Bone marrow (tissue), 2 donors: ENCODE measurements at regions not wholly inside any gene's neighbourhood (a gene's known extent, or its start where the extent isn't known, plus 50 kb on each side); places are given as distances from the start of the nearest gene placed in this dataset.

Experiments
- DNase-seq, 2 donors: peaks; one replicate each; lab custom pipeline; 2025; lab: John Stamatoyannopoulos, UW

GRCh38 chr9:126017758-126018157 is 270.6 kb downstream of the PBX3 start:
- no peak for DNase-seq

DNA sequence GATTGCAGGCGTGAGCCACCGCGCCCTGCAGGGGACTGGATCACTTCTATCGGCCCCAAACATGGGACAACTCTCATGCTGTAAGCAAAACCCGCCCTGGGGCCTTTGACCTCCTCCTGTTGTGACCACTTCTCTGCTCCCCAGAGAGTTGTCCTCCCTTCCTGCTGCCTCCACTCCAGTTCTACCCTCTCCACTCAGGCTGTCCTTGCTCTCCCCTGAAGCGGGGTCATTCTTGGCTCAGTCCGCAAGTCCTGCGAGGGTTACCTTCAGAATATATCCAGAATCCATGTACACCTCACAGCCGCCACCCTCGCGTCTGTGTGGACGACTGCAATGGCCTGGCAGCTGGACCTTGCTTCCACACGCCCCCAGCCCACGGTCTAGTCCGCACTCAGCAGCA is 273.7 kb downstream of the PBX3 start:
- DNase-seq = no peak

DNA sequence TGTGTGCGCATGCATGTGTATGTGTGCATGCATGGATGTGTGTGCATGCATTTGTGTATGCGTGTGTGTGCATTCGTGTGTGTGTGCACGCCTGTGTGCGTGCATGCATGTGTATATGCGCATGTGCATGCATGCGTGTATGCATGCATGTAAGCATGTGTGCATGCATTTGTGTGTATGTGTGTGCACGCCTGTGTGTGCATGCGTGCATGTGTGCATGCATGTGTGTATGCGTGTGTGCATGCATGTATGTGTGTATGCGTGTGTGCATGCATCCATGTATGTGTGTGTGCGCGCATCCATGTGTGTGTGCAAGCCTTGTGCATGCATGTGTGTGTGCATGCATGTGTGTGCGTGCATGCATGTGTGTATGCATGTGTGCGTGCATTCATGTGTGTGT is 276.8 kb downstream of the PBX3 start:
- no peak for DNase-seq

GRCh38 chr9:126024581-126025230 is 277.5 kb downstream of the PBX3 start:
- DNase-seq = no peak

- DNase-seq = no peak
Observed at GRCh38 chr9:126025991-126026390, 278.8 kb downstream of the PBX3 start.

GRCh38 chr9:126027566-126027965 is 280.4 kb downstream of the PBX3 start:
- DNase-seq = no peak

DNA sequence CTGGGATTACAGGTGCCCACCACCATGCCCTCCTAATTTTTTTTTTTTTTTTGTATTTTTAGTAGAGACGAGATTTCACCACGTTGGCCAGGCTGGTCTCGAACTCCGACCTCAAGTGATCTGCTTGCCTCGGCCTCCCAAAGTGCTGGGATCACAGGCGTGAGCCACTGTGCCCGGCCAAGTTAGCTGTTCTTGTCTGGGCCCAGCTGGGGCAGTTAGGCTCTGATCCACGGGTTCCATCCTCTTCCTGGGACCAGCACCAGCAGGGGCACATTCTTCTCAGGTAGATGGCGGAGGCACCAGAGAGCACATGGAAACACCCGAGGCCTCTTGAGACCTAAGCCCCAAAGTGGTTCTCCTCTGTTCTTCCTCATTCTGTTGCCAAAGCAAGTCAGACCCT is 281.6 kb downstream of the PBX3 start:
- DNase-seq = no peak

- no peak for DNase-seq
Observed at GRCh38 chr9:126030716-126031115, 283.5 kb downstream of the PBX3 start.

DNA sequence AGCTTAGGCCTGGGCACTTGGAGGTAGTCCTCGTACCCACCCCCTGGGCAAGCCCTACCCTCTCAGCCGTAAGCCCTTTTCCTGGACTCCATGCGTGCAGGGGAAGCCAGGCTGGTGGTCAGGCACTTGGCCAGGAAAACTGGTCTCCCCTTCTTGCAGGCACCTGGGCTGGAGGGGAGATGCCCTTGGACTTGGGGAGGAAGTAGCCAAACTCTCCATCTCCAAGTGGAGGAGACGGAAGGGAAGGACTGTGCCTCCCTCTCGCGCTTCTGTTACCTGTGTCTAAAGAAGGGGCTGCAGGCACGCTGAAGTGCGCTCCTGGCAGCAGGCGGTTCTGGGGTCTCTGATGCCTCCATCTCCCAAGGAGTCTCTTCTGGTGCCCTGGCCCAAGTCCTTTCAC is 283.9 kb downstream of the PBX3 start:
- DNase-seq = no peak

- DNase-seq = no peak
Observed at GRCh38 chr9:126032135-126032534, 285.0 kb downstream of the PBX3 start.

GRCh38 chr9:126033318-126033717 is 286.1 kb downstream of the PBX3 start:
- no peak for DNase-seq

DNA sequence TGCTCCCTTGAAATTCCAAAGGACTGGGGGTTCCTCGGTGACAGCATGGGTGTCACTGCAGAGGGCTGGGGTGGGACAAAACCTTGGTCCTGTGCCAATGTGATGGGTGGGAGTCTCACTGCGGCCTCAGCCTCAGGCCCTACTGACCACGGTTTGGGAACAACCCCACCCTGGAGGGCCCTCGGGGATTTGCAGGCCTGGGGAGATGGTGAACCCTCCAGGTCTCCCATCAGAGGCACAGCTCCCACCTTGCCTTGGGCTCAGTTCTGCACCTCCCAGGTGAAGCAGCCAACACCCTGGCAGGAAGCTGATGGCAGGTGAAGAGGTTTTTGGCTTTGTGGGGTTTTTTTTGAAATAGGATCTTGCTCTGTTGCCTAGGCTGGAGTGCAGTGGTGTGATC is 286.8 kb downstream of the PBX3 start:
- DNase-seq = no peak

DNA sequence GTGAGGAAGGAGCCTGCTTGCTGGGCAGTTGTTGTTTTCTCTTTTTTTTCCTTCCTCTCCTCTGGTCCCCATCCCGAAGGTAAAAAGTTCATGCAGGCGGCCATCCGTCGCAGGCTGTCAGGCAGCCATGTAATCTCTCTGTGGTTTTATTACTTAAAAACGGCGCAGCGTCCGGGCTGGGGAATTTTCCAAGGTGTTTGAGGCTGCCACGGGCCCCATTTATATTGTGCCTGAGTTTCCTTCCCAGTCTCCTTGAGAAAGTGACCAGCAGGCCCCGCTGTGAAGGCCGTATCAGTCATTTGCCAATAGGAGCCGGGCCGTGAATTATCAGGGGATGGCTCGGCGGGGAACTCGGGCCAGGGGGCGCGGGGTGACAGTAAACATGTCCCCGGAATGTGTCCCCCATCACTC is 289.7 kb downstream of the PBX3 start:
- no peak for DNase-seq

DNA sequence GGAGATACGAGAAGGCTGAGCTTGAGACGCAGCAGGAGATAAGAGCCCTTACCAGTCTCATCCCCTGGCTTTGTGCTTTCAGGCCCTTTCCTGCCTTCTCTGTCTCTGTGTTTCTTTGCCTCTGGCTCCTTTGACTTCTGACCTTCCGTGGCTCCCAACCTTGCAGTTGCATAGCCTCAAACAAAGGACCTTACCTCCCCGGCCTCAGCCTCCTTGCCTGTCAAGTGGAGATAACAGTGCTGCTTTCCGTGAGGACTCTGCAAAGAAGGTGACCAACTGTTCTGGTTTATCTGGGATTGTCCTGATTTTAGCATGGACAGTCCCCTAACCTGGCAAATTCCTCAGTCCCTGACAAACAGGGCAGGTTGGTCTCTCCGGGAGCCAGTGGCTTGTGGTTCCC is 287.8 kb upstream of the MVB12B start:
- DNase-seq = no peak

GRCh38 chr9:126043681-126044080 is 282.9 kb upstream of the MVB12B start:
- no peak for DNase-seq

GRCh38 chr9:126049088-126049487 is 277.5 kb upstream of the MVB12B start:
- DNase-seq = no peak

GRCh38 chr9:126049896-126050604 is 276.6 kb upstream of the MVB12B start:
- DNase-seq = no peak

- no peak for DNase-seq
Observed at GRCh38 chr9:126050605-126050990, 276.0 kb upstream of the MVB12B start.

GRCh38 chr9:126051446-126052130 is 275.0 kb upstream of the MVB12B start:
- DNase-seq = no peak

DNA sequence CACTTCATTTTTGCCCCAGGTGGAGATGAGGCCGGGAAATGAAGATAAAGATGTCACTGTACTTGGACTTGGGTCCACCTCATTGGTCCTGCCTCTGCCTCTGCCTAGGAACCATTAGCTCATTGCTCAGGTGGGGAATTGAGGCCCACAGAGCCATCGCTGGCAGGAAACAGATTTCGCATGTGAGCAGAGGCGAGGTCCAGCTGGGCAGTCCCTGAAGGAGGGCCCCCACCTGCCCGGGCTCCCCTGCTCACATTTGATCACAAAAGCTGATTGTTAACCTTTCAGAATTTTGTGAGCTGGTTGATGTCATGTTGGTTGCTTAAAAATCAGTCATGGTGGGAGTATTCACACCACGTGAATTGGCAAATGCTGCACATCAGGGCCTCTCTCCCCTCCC is 273.8 kb upstream of the MVB12B start:
- DNase-seq = no peak

- no peak for DNase-seq
Observed at GRCh38 chr9:126053913-126054312, 272.7 kb upstream of the MVB12B start.

DNA sequence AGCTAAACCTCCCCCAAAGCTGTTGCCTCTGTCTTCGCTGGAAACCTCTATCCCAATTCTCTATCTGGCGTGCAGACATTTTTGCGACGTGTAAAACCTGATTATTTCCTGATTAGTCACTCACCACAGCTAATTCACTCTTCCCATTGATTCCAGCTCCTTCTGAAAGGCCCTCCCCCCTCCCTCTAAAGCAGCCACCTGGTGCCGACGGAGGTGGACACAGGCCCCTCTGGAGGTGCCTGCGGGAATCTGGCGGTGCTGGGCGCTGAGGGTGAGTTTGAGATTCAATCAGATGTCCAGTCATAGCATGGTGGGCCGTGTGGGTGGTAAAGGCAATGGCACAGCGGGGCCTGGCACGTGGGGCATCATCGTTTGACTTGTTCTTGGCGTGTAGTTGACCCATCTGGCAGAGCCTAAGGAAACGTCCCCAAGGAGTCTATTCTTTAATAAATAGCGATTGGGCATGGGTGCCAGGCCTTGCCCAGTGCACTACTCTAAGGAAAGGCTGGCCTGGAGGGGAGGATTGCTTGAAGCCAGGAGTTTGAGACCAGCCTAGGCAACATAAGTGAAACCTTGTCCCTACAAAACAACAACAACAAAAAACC is 271.1 kb upstream of the MVB12B start:
- DNase-seq = no peak
